H1 (cell line): ENCODE measurements at regions not wholly inside any gene's neighbourhood (a gene's known extent, or its start where the extent isn't known, plus 50 kb on each side); places are given as distances from the start of the nearest gene placed in this dataset.

Experiments
- CTCF ChIA-PET: fragments of 300-600 bp; sonication (Branson Sonifier 250); formaldehyde crosslinking; loops from one replicate; lab custom pipeline; 2021; ENCODE audit not compliant: partially characterized antibody; lab: Charles Lee
- POLR2A ChIA-PET: fragments of 300-600 bp; sonication (Branson Sonifier 250); formaldehyde crosslinking; loops from one replicate; lab custom pipeline; 2021; ENCODE audit warnings: inconsistent platforms; ENCODE audit not compliant: partially characterized antibody; lab: Charles Lee
- DNase-seq, 2 experiments: peaks; one replicate each; pipeline versions ENCODE4 v3.0.0 to v3.0.0-alpha.2; 2010 to 2022; ENCODE audit warnings: low spot score in 2 of 2, low read depth in 1 of 2, mixed read lengths in 1 of 2
- FAIRE-seq: peaks from 2 replicates; lab custom pipeline; 2011; peaks lifted over from hg19 to GRCh38; lab: Jason Lieb, UNC
- H2AFZ ChIP-seq: 2 replicates; pipeline ENCODE4 v1.8.1; 2012; ENCODE audit warnings: low read length, inconsistent platforms
- H2AK5ac ChIP-seq: 2 replicates; pipeline ENCODE4 v1.6.1; 2013; ENCODE audit warnings: low read depth, low read length
- H2BK120ac ChIP-seq: replicated peaks from 2 replicates; pipeline ENCODE3; 2013; ENCODE audit warnings: low read depth, low read length, inconsistent platforms
- H2BK12ac ChIP-seq: 2 replicates; pipeline ENCODE4 v1.6.1; 2013; ENCODE audit warnings: low read depth, low read length
- H2BK15ac ChIP-seq: 2 replicates; pipeline ENCODE4 v1.6.1; 2013; ENCODE audit warnings: low read length
- H2BK20ac ChIP-seq: 2 replicates; pipeline ENCODE4 v1.6.1; 2013; ENCODE audit warnings: low read length
- H2BK5ac ChIP-seq: 2 replicates; pipeline ENCODE4 v1.6.1; 2013; ENCODE audit warnings: low read depth, low read length
- H3K14ac ChIP-seq: 2 replicates; pipeline ENCODE4 v1.6.1; 2013; ENCODE audit warnings: inconsistent platforms; ENCODE audit not compliant: insufficient read length
- H3K18ac ChIP-seq: 2 replicates; pipeline ENCODE4 v1.6.1; 2013; ENCODE audit warnings: low read length; ENCODE audit errors: extremely low read depth
- H3K23ac ChIP-seq: 2 replicates; pipeline ENCODE4 v1.6.1; 2013; ENCODE audit warnings: inconsistent platforms; ENCODE audit not compliant: insufficient read length
- H3K23me2 ChIP-seq: 2 replicates; pipeline ENCODE4 v1.6.1; 2013; ENCODE audit warnings: low read depth, low read length
- H3K27ac ChIP-seq: 2 replicates; pipeline ENCODE4 v1.6.1; 2011; ENCODE audit warnings: low read depth, low read length, inconsistent platforms
- H3K27me3 ChIP-seq, 4 experiments: replicated peaks in 1 of 4; 1 replicate in 1 of 4; 2 replicates in 3 of 4; pipeline versions ENCODE4 v1.6.1 to v1.8.1; 2011 to 2013; ENCODE audit warnings: low read length in 3 of 4, mild to moderate bottlenecking in 3 of 4, inconsistent platforms in 2 of 4, mixed read lengths in 2 of 4, moderate library complexity in 1 of 4; ENCODE audit not compliant: control insufficient read depth in 3 of 4, insufficient read depth in 3 of 4; ENCODE audit errors: extremely low read depth in 1 of 4
- H3K36me3 ChIP-seq, 4 experiments: 2 replicates each; pipeline versions ENCODE4 v1.6.1 to v1.8.1; 2011 to 2013; ENCODE audit warnings: mild to moderate bottlenecking in 4 of 4, low read length in 3 of 4, moderate library complexity in 2 of 4, control low read depth in 1 of 4, inconsistent platforms in 1 of 4; ENCODE audit not compliant: insufficient read depth in 4 of 4, control insufficient read depth in 2 of 4
- H3K4ac ChIP-seq: replicated peaks from 2 replicates; pipeline ENCODE3; 2013; ENCODE audit warnings: low read length, low read depth, mixed read lengths, inconsistent platforms; ENCODE audit not compliant: insufficient read length
- H3K4me1 ChIP-seq, 4 experiments: replicated peaks in 1 of 4; 1 replicate in 1 of 4; 2 replicates in 3 of 4; pipeline versions ENCODE4 v1.6.1 to v1.8.1; 2011 to 2013; ENCODE audit warnings: low read length in 3 of 4, inconsistent platforms in 2 of 4, mixed read lengths in 1 of 4; ENCODE audit not compliant: insufficient read depth in 4 of 4, control insufficient read depth in 3 of 4
- H3K4me2 ChIP-seq, 2 experiments: 2 replicates each; pipeline versions ENCODE4 v1.6.1 to v1.8.1; 2011 to 2013; ENCODE audit warnings: low read depth in 2 of 2, low read length in 2 of 2, control low read depth in 1 of 2, inconsistent platforms in 1 of 2, mild to moderate bottlenecking in 1 of 2; ENCODE audit not compliant: insufficient read depth in 1 of 2
- H3K4me3 ChIP-seq, 4 experiments: fragments of 200-600, 300-600 bp in 1 of 4; sonication (generic), shearing (Covaris generic), sonication (Bioruptor Twin) in 1 of 4; 2 replicates each; pipeline versions ENCODE4 v1.5.1 to v1.8.1; 2011 to 2016; ENCODE audit warnings: low read length in 4 of 4, low read depth in 3 of 4, control low read depth in 2 of 4, inconsistent platforms in 2 of 4, mild to moderate bottlenecking in 2 of 4, mixed read lengths in 1 of 4, moderate library complexity in 1 of 4; ENCODE audit not compliant: insufficient read depth in 2 of 4; ENCODE audit errors: extremely low read depth in 1 of 4
- H3K56ac ChIP-seq: replicated peaks from 2 replicates; pipeline ENCODE3; 2013; ENCODE audit warnings: low read depth, mild to moderate bottlenecking, mixed read lengths, low read length, inconsistent platforms; ENCODE audit not compliant: insufficient read length
- H3K79me1 ChIP-seq: 2 replicates; pipeline ENCODE4 v1.6.1; 2013; ENCODE audit warnings: low read depth, low read length, control low read depth
- H3K79me2 ChIP-seq, 2 experiments: 2 replicates each; pipeline versions ENCODE4 v1.6.1 to v1.8.1; 2012 to 2013; ENCODE audit warnings: low read length in 2 of 2, mild to moderate bottlenecking in 2 of 2, inconsistent platforms in 1 of 2; ENCODE audit not compliant: insufficient read depth in 2 of 2, control insufficient read depth in 1 of 2
- H3K9ac ChIP-seq, 4 experiments: replicated peaks in 1 of 4; 1 replicate in 1 of 4; 2 replicates in 3 of 4; pipeline versions ENCODE4 v1.6.1 to v1.8.1; 2011 to 2013; ENCODE audit warnings: low read depth in 3 of 4, low read length in 3 of 4, control low read depth in 2 of 4, mild to moderate bottlenecking in 2 of 4, moderate library complexity in 2 of 4, inconsistent platforms in 1 of 4; ENCODE audit errors: extremely low read depth in 1 of 4
- H3K9me3 ChIP-seq, 2 experiments: 2 replicates each; pipeline versions ENCODE4 v1.6.1 to v1.8.1; 2012 to 2013; ENCODE audit warnings: mild to moderate bottlenecking in 2 of 2, moderate library complexity in 2 of 2, control low read depth in 1 of 2, inconsistent platforms in 1 of 2, low read depth in 1 of 2, low read length in 1 of 2, mixed read lengths in 1 of 2; ENCODE audit not compliant: insufficient read depth in 2 of 2
- H4K20me1 ChIP-seq, 2 experiments: replicated peaks in 1 of 2; 2 replicates each; pipeline versions ENCODE3 to v1.8.1; 2011 to 2013; ENCODE audit warnings: inconsistent platforms in 2 of 2, low read length in 2 of 2, mild to moderate bottlenecking in 1 of 2; ENCODE audit not compliant: insufficient read depth in 2 of 2, control insufficient read depth in 1 of 2
- H4K5ac ChIP-seq: 2 replicates; pipeline ENCODE4 v1.6.1; 2013; ENCODE audit warnings: low read length, low read depth, mixed read lengths, inconsistent platforms; ENCODE audit not compliant: insufficient read length
- H4K8ac ChIP-seq: 2 replicates; pipeline ENCODE4 v1.8.0; 2013; ENCODE audit warnings: mild to moderate bottlenecking, moderate library complexity, low read length, inconsistent platforms; ENCODE audit not compliant: insufficient read depth; ENCODE audit errors: extremely low read depth
- H4K91ac ChIP-seq: replicated peaks from 2 replicates; pipeline ENCODE3; 2013; ENCODE audit warnings: low read length, mixed read lengths, inconsistent platforms; ENCODE audit not compliant: insufficient read length
- BRCA1 ChIP-seq: IDR thresholded peaks from 2 replicates; pipeline ENCODE4 v1.6.1; 2012; ENCODE audit warnings: low read depth, low read length, improper control_type of control experiment
- EP300 ChIP-seq, 2 experiments: IDR thresholded peaks; 1 replicate in 1 of 2; 2 replicates in 1 of 2; pipeline ENCODE4 v1.6.1; 2011 to 2012; ENCODE audit warnings: low read depth in 2 of 2, low read length in 2 of 2, mild to moderate bottlenecking in 2 of 2, borderline replicate concordance in 1 of 2, inconsistent platforms in 1 of 2, moderate library complexity in 1 of 2
- POU5F1 ChIP-seq: IDR thresholded peaks from 2 replicates; pipeline ENCODE4 v1.6.1; 2011; ENCODE audit warnings: low read depth, mild to moderate bottlenecking, low read length, moderate library complexity
- RAD21 ChIP-seq, 2 experiments: IDR thresholded peaks in 1 of 2; conservative IDR thresholded peaks in 1 of 2; 2 replicates each; pipeline ENCODE4 v1.6.1; 2011; ENCODE audit warnings: low read depth in 2 of 2, low read length in 2 of 2, improper control_type of control experiment in 1 of 2, inconsistent platforms in 1 of 2, mild to moderate bottlenecking in 1 of 2, moderate library complexity in 1 of 2
- RBBP5 ChIP-seq: IDR thresholded peaks from 2 replicates; pipeline ENCODE4 v1.7.1; 2012; ENCODE audit warnings: low read depth, mild to moderate bottlenecking, inconsistent platforms, low read length, moderate library complexity, borderline replicate concordance
- SAP30 ChIP-seq: fragments of 300-600 bp; sonication (generic); IDR thresholded peaks from 2 replicates; pipeline ENCODE4 v1.7.1; 2012; ENCODE audit warnings: low read length, moderate library complexity, mild to moderate bottlenecking, inconsistent platforms; ENCODE audit not compliant: insufficient read depth, insufficient replicate concordance
- SRF ChIP-seq: IDR thresholded peaks from 2 replicates; pipeline ENCODE4 v1.6.1; 2011; ENCODE audit warnings: mild to moderate bottlenecking, low read depth, low read length, moderate library complexity
- TAF7 ChIP-seq: optimal IDR thresholded peaks from 2 replicates; pipeline ENCODE3; 2011; ENCODE audit warnings: low read depth, mild to moderate bottlenecking, inconsistent platforms, low read length, moderate library complexity, borderline replicate concordance
- TCF12 ChIP-seq: IDR thresholded peaks from 2 replicates; pipeline ENCODE4 v1.6.1; 2011; ENCODE audit warnings: low read depth, mild to moderate bottlenecking, low read length

DNA sequence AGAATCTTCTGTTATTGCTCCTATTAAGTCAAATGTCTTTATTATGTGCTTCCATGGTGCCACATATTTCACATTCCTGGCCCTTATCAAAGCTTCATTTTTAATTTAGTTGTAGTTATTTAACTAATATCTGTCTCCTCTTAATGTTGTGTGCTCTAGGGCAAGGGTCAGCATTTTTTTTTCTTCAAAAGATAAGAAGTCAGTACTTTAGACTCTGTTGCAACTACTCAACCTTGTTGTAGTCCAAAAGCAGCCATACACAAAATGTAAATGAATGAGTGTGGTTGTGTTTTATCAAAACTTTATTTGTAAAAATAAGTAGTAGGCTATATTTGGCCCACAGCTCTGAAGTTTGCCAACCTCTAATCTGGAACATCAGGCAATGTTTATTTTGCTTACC lies 394.7 kb upstream of the CBLB start:
- Histone ChIP-seq H3K27ac (no peak overlapping the region), H4K8ac (no peak overlapping the region), H3K9me3 (no peaks in the 10 kb centered on the region), H3K79me1 (no peaks in the 10 kb centered on the region), H2BK20ac (no peak overlapping the region), H2AK5ac (no peak overlapping the region), H3K27me3 (no peaks in the 10 kb centered on the region), H3K9ac (no peak overlapping the region), H3K4me2 (no peak overlapping the region), H2BK12ac (no peak overlapping the region), H4K20me1 (no peaks in the 10 kb centered on the region), H2BK15ac (no peak overlapping the region), H2BK5ac (no peak overlapping the region), H3K18ac (no peak overlapping the region), H4K91ac (no peak overlapping the region), H3K4me1 (no peaks in the 10 kb centered on the region), H3K56ac (no peak overlapping the region), H2AFZ (no peak overlapping the region), H3K4ac (no peak overlapping the region), H3K4me3 (no peak overlapping the region), H4K5ac (no peak overlapping the region), H3K23me2 (no peaks in the 10 kb centered on the region), H3K23ac (no peak overlapping the region), H3K14ac (no peak overlapping the region), H3K36me3 (no peaks in the 10 kb centered on the region), H3K79me2 (no peaks in the 10 kb centered on the region), H2BK120ac (no peak overlapping the region)
- POLR2A ChIA-PET, result interaction anchor here (0.6 kb wide), 1 partner anchor 1175 kb away, joined by 3 read pairs; no protein-coding TSS in a partner anchor
- FAIRE-seq (no peak), DNase-seq (no peak)
- TF ChIP-seq EP300 (IDR thresholded peaks at IDR 0.05; ENCODE audit: borderline replicate concordance in 1 of 2, low read depth in 2 of 2, low read length in 2 of 2) (no peak), TAF7 (no peak), SAP30 (no peak), RAD21 (IDR thresholded peaks at IDR 0.05 in 1 of 2, conservative IDR thresholded peaks at IDR 0.05 in 1 of 2; ENCODE audit: low read depth in 2 of 2, low read length in 2 of 2) (no peak), RBBP5 (no peak), BRCA1 (no peak), POU5F1 (no peak), TCF12 (no peak), SRF (no peak)
- CTCF ChIA-PET, result interaction anchor here (1.1 kb wide), 1 partner anchor 32 kb away, joined by 3 read pairs; no protein-coding TSS in a partner anchor
